NCI-H2196 treated with DMSO at 0.1 percent for 48 hours (cell line): ENCODE measurements at regions not wholly inside any gene's neighbourhood (a gene's known extent, or its start where the extent isn't known, plus 50 kb on each side); places are given as distances from the start of the nearest gene placed in this dataset.

ENCODE experiments used
- DNase-seq: peaks from one replicate; lab custom pipeline; 2025; ENCODE audit not compliant: unreplicated experiment; lab: John Stamatoyannopoulos, UW

- DNase-seq, result no peak
These were observed 52.8 kb upstream of the FBXL7 start for GRCh38 chr5:15447209-15447608.

DNA sequence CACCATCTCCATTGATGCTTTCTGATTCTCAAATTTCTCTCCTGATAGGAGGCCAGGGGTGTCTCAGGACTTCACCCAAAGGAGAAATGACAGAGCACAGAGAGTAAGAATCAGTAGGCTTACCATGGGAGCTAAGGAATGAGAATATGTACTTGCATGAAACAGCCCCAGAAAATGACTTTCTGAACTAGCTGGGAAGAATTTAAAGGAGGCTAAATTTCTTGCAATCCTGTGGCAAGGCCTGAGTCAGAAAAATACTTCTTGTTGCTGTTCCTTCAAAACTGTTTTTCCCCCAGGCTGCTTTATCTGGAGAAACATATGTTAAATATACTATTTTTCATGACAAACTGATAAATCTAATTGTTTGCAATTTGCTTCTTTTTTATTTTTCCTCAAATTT is 53.4 kb upstream of the FBXL7 start:
- DNase-seq, result no peak

DNA sequence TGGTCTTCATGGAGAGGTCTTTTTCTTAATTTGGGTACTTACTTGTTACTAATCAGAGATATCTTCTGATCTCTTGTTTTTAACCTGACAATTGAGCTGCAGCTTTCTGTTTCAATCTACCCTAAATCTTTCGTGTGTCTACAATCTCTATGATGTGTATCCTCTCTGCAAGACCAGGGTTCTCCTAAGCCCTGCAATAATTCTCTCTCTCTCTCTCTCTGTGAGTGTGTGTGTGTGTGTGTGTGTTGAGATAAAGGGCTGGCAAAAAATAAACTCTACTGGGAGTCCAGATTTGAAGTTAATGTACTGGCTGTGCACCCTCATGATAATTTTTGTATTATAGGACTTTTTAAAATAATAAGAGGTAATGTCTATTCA is 57.8 kb upstream of the FBXL7 start:
- no peak for DNase-seq

GRCh38 chr5:15441433-15442192 is 58.4 kb upstream of the FBXL7 start:
- DNase-seq, result no peak

- no peak for DNase-seq
These were observed 59.5 kb upstream of the FBXL7 start for GRCh38 chr5:15440434-15440833.

DNA sequence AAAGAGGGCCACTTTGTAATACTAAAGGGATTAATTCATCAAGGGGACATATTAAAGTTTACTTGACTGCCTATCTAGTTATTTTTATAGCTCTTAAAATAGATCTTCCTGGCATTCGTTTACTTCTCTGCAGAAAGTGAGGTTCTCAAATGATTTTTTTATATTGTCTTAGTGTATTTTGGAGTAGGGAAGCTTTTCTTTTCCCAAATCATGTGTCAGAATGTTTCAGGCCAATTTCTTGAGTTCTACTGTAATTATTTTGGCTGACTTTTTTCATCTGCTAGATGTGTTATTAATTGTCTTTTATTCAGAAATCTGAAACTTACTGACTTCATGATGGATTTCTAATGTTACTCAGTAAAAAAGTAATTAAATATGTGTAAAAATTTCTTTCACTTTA is 60.2 kb upstream of the FBXL7 start:
- no peak for DNase-seq

GRCh38 chr5:15433709-15434108 is 66.3 kb upstream of the FBXL7 start:
- DNase-seq, result no peak

GRCh38 chr5:15431923-15432322 is 68.1 kb upstream of the FBXL7 start:
- DNase-seq, result no peak

DNA sequence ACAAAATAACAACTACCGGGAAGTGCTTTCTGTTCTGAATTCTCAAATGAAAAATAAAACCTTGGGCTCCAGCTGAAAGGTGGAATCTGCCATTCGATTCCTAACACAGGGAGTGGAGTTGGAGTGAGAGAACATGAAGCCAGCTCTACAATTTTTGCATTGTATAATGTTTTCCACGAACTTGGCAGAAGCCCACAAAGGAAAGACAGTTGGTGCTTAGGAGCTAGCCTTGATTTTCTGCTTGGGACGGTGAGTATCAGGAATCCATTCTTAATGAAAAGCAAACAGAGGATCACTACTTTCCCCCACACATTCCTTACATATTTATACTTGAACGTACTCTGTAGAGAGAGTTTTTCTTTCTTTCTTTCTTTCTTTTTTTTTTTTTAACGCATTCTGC is 74.2 kb upstream of the FBXL7 start:
- no peak for DNase-seq

DNA sequence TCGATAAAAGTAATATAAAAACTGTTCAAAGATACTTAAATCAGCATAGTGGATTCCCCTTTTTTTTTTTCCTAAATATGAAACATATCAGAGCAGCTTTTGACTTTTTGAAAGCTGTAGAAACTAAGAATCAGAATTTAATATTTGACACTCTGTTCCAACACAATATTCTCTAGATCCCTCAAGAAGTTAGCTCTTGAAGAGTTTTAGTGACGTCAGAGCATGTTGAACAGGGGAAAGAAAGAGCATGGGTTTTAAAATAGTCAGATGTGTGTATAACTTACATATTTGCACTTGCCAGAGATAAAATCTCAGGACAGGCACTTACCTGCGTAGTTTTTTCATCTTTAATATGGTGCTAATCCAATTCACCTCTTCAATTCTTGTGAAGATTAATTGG is 75.2 kb upstream of the FBXL7 start:
- DNase-seq, result no peak

DNA sequence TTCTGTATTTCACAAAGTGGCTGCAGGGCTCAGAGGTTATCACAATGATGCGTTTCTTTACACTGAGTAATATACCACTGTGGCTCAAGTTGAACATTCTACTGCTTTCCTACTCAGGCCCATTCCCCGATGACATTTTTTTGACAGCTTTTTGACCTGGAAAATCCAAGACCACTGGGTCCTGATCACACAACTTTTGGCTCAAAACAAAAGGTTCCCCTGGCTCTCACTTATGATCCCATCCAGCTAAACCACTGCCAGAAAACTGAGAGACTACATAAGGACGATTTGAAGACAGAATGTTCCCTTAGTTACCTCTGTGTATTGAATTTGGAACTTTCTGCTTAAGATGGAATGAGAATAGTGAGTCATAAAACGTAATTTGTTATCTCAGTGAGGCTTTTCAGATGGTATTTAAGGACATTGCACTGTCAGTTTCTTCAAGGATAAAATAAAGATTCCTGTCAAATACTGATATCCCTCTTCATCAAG is 78.0 kb upstream of the FBXL7 start:
- no peak for DNase-seq

GRCh38 chr5:15421381-15421780 is 78.6 kb upstream of the FBXL7 start:
- no peak for DNase-seq

DNA sequence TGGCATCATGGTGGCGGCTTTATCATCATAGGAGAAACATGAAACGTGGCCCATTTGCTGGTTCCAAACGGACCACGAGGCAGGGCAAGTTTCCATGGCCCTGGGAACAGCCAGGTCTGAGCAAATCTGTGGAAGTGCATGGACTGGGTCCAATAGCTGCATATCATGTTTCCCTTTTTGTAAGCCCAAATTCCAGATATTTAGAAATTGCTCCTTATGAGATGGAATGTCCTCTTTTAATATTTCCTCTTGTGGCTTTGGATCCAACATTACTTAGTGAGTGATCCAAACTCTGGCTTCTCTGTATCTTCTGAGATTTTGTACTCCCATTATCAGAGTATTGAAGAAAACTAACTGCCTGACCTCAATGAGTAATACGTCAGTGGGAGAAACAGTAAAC is 79.8 kb upstream of the FBXL7 start:
- DNase-seq, result no peak

DNA sequence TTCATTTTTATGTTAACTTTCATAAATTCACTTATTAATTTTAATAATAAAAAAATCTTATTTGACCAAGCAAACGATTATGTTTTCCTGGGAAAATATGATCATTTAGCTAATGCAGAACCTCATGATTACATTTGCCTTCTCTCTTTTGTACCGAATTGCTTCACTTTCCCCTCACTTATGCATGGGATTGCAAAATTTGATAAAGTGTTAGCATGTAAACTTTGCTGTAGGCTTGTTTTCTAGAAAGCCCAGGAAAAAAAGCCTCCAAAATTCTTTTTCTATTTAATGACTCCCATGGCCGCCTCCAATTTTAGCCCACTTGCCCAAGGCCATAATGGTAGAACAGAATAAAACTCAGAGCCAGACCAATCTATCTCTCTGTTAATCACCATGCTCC is 82.8 kb upstream of the FBXL7 start:
- no peak for DNase-seq

DNA sequence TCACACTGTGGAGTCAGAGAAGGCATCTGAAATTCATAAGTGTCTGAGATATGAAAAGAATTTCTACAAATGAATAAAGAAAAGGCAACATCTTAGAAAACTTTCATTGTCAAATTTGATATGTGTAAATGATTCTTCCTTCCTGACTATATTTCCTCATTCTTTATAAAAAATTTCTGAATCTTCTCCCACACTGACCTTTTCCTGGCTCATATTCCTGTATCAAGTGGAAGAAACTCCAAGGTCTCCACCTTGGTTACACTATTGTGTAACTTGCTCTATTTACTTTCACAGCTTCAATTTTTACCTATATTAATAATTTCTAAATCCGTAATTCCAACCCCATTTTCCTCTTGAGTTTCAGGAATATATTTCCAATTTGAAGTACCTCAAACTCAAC is 93.5 kb upstream of the FBXL7 start:
- no peak for DNase-seq

- no peak for DNase-seq
These were observed 106.8 kb upstream of the FBXL7 start for GRCh38 chr5:15393146-15393545.

- DNase-seq, result no peak
These were observed 108.1 kb upstream of the FBXL7 start for GRCh38 chr5:15391704-15392397.

GRCh38 chr5:15388866-15389265 is 111.1 kb upstream of the FBXL7 start:
- DNase-seq, result no peak

GRCh38 chr5:15387931-15388524 is 112.0 kb upstream of the FBXL7 start:
- DNase-seq, result no peak

DNA sequence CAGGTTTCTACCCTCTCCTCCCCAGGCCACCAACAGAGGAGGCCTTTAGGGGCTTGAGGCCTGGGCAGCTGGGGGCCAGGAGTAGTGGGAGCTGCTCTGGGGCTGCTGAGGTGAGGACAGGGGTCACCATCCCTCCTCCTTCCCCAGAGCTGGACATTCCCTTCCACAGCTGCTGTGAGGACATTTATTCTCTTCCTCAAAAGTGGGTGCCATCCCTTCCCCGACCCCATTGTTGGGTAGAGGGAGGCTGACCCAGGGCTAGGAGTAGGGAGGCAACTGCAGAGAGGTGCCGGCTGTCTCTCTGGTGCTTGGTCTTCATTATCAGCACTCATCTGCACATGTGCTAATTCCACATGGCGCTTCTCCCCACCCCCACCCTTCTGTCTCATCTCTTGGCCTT is 113.9 kb upstream of the FBXL7 start:
- DNase-seq, result no peak

- no peak for DNase-seq
These were observed 114.4 kb upstream of the FBXL7 start for GRCh38 chr5:15385553-15385952.

GRCh38 chr5:15385037-15385436 is 114.9 kb upstream of the FBXL7 start:
- no peak for DNase-seq
